SK-MEL-5 (cell line): ENCODE measurements at regions not wholly inside any gene's neighbourhood (a gene's known extent, or its start where the extent isn't known, plus 50 kb on each side); places are given as distances from the start of the nearest gene placed in this dataset.
"Not testable (repeated sequence)": the region's sequence is repeated elsewhere in the genome, so short reads cannot be mapped to it uniquely, and the experiment has no call there.

Experiments
- DNase-seq: peaks from one replicate; pipeline ENCODE4 v3.0.0-alpha.2; 2016; ENCODE audit warnings: low read depth, low spot score
- in situ Hi-C: cut with HindIII; loops from 2 replicates; pipeline ENCODE4 v1.10.0; 2016; ENCODE audit warnings: low sequenced_read_pairs, high pct_unique_total_duplicates, low pct_unique_long_range_greater_than_20kb

- in situ Hi-C loops = no loop called here
- DNase-seq = no peak
Observed at GRCh38 chr4:28842271-28842670, 1877.9 kb upstream of the PCDH7 start.

GRCh38 chr4:28845158-28845557 lies 1875.0 kb upstream of the PCDH7 start:
- DNase-seq = no peak
- in situ Hi-C loops = no loop called here

- in situ Hi-C loops, DNase-seq: not testable (repeated sequence)
Observed at GRCh38 chr4:28857028-28857427, 1863.1 kb upstream of the PCDH7 start.

- DNase-seq = no peak
- in situ Hi-C loops = no loop called here
Observed at GRCh38 chr4:28868841-28869240, 1851.3 kb upstream of the PCDH7 start.

- DNase-seq = no peak
- in situ Hi-C loops = no loop called here
Observed at GRCh38 chr4:28879178-28879577, 1841.0 kb upstream of the PCDH7 start.

- in situ Hi-C loops = no loop called here
- DNase-seq = no peak
Observed at GRCh38 chr4:28879900-28880299, 1840.3 kb upstream of the PCDH7 start.

GRCh38 chr4:28883211-28883610 lies 1837.0 kb upstream of the PCDH7 start:
- no peak for DNase-seq
- in situ Hi-C loops = no loop called here

- DNase-seq = no peak
- in situ Hi-C loops = no loop called here
Observed at GRCh38 chr4:28886934-28887333, 1833.2 kb upstream of the PCDH7 start.

- DNase-seq = no peak
- in situ Hi-C loops = no loop called here
Observed at GRCh38 chr4:28890949-28891775, 1829.0 kb upstream of the PCDH7 start.

- in situ Hi-C loops = no loop called here
- DNase-seq = no peak
Observed at GRCh38 chr4:28913466-28913865, 1806.7 kb upstream of the PCDH7 start.

GRCh38 chr4:28916585-28916984 lies 1803.6 kb upstream of the PCDH7 start:
- no peak for DNase-seq
- in situ Hi-C loops = no loop called here

- in situ Hi-C loops = no loop called here
- no peak for DNase-seq
Observed at GRCh38 chr4:28918871-28919270, 1801.3 kb upstream of the PCDH7 start.

GRCh38 chr4:28921886-28922285 lies 1798.3 kb upstream of the PCDH7 start:
- DNase-seq = no peak

GRCh38 chr4:28926156-28926555 lies 1794.0 kb upstream of the PCDH7 start:
- DNase-seq = no peak
- in situ Hi-C loops = no loop called here

More at GRCh38 chr4:28921886-28922285, 1798.3 kb upstream of the PCDH7 start:
- in situ Hi-C loops = no loop called here

- no peak for DNase-seq
- in situ Hi-C loops = no loop called here
Observed at GRCh38 chr4:28942631-28943030, 1777.5 kb upstream of the PCDH7 start.

- in situ Hi-C loops = no loop called here
- DNase-seq = no peak
Observed at GRCh38 chr4:28947374-28947773, 1772.8 kb upstream of the PCDH7 start.

GRCh38 chr4:28948501-28948900 lies 1771.7 kb upstream of the PCDH7 start:
- DNase-seq = no peak
- in situ Hi-C loops = no loop called here

- no peak for DNase-seq
- in situ Hi-C loops = no loop called here
Observed at GRCh38 chr4:28966982-28967381, 1753.2 kb upstream of the PCDH7 start.

GRCh38 chr4:28973587-28974350 lies 1746.4 kb upstream of the PCDH7 start:
- in situ Hi-C loops = no loop called here
- DNase-seq = no peak
